IPS DF 6.9 (cell line): ENCODE measurements at regions not wholly inside any gene's neighbourhood (a gene's known extent, or its start where the extent isn't known, plus 50 kb on each side); places are given as distances from the start of the nearest gene placed in this dataset.
"Not testable (repeated sequence)": the region's sequence is repeated elsewhere in the genome, so short reads cannot be mapped to it uniquely, and the experiment has no call there.

Experiments used
- DNase-seq: peaks from one replicate; pipeline ENCODE4 v3.0.0-alpha.2; 2013; ENCODE audit warnings: low read depth, low spot score
- H3K27ac ChIP-seq: one replicate; pipeline ENCODE4 v1.5.1; 2013; ENCODE audit warnings: low read length, control low read depth
- H3K27me3 ChIP-seq: 2 replicates; pipeline ENCODE4 v1.6.1; 2013; ENCODE audit warnings: mild to moderate bottlenecking, low read length; ENCODE audit not compliant: control insufficient read depth, insufficient read depth
- H3K36me3 ChIP-seq: 2 replicates; pipeline ENCODE4 v1.6.1; 2013; ENCODE audit warnings: low read length; ENCODE audit not compliant: control insufficient read depth, insufficient read depth
- H3K4me1 ChIP-seq: 2 replicates; pipeline ENCODE4 v1.6.1; 2013; ENCODE audit warnings: low read length; ENCODE audit not compliant: control insufficient read depth, insufficient read depth
- H3K4me3 ChIP-seq: 2 replicates; pipeline ENCODE4 v1.5.1; 2013; ENCODE audit warnings: mild to moderate bottlenecking, low read length
- H3K9me3 ChIP-seq: 2 replicates; pipeline ENCODE4 v1.6.1; 2013; ENCODE audit warnings: low read length, inconsistent platforms; ENCODE audit not compliant: control insufficient read depth, insufficient read depth
- WGBS: extraction: QIAGEN DNeasy Blood & Tissue Kit; methylation state at CpG from one replicate; pipeline ENCODE4 v1.1.7; 2013; ENCODE audit warnings: mixed read lengths, missing lambda C conversion rate; ENCODE audit not compliant: insufficient read length, insufficient coverage; 5-methylcytosine and 5-hydroxymethylcytosine counted together

GRCh38 chr6:153411070-153411648, 280.1 kb upstream of the RGS17 start:
- Histone ChIP-seq H3K27me3 (no peaks in the 10 kb centered on the region), H3K36me3 (no peaks in the 10 kb centered on the region), H3K4me1 (no peaks in the 10 kb centered on the region), H3K4me3 (no peak overlapping the region), H3K9me3 (no peaks in the 10 kb centered on the region), H3K27ac (no peak overlapping the region)
- WGBS, result no CpG with 5 or more reads among the region's 3 CpGs
- DNase-seq, result no peak

- WGBS, result no CpG with 5 or more reads among the region's 4 CpGs
- DNase-seq, result no peak
- H3K27me3 ChIP-seq, result no peaks in the 10 kb centered on the region
- H3K27ac ChIP-seq, result no peak overlapping the region
- no peaks in the 10 kb centered on the region for H3K9me3 ChIP-seq
- no peaks in the 10 kb centered on the region for H3K4me1 ChIP-seq
- H3K36me3 ChIP-seq, result no peaks in the 10 kb centered on the region
- H3K4me3 ChIP-seq, result no peak overlapping the region
Measured at GRCh38 chr6:153405931-153406330, 274.8 kb upstream of the RGS17 start.

- H3K9me3 ChIP-seq, result no peaks in the 10 kb centered on the region
- no peaks in the 10 kb centered on the region for H3K27me3 ChIP-seq
- no peak for DNase-seq
- H3K36me3 ChIP-seq, result no peaks in the 10 kb centered on the region
- H3K4me1 ChIP-seq, result no peaks in the 10 kb centered on the region
- H3K4me3 ChIP-seq, result no peak overlapping the region
- no peak overlapping the region for H3K27ac ChIP-seq
- no CpG with 5 or more reads among the region's 2 CpGs for WGBS
Measured at GRCh38 chr6:153401751-153402150, 270.7 kb upstream of the RGS17 start.

- WGBS, result no CpG with 5 or more reads among the region's 4 CpGs
- Histone ChIP-seq H3K9me3 (no peaks in the 10 kb centered on the region), H3K27ac (no peak overlapping the region), H3K36me3 (no peaks in the 10 kb centered on the region), H3K27me3 (no peaks in the 10 kb centered on the region), H3K4me3 (no peak overlapping the region), H3K4me1 (no peaks in the 10 kb centered on the region)
- DNase-seq, result no peak
Measured at GRCh38 chr6:153392156-153392555, 261.1 kb upstream of the RGS17 start.

- no peaks in the 10 kb centered on the region for H3K4me1 ChIP-seq
- no peaks in the 10 kb centered on the region for H3K36me3 ChIP-seq
- H3K27me3 ChIP-seq, result no peaks in the 10 kb centered on the region
- H3K4me3 ChIP-seq, result no peak overlapping the region
- WGBS, result no CpG with 5 or more reads among the region's 1 CpG
- no peak overlapping the region for H3K27ac ChIP-seq
- DNase-seq, result no peak
- no peaks in the 10 kb centered on the region for H3K9me3 ChIP-seq
Measured at GRCh38 chr6:153373869-153374268, 242.8 kb upstream of the RGS17 start.

- no peaks in the 10 kb centered on the region for H3K4me1 ChIP-seq
- WGBS, result no CpG with 5 or more reads among the region's 5 CpGs
- H3K36me3 ChIP-seq, result no peaks in the 10 kb centered on the region
- H3K4me3 ChIP-seq, result no peak overlapping the region
- H3K27ac ChIP-seq, result no peak overlapping the region
- no peaks in the 10 kb centered on the region for H3K9me3 ChIP-seq
- no peak for DNase-seq
- H3K27me3 ChIP-seq, result no peaks in the 10 kb centered on the region
Measured at GRCh38 chr6:153368131-153368530, 237.0 kb upstream of the RGS17 start.

- H3K4me3 ChIP-seq, result no peak overlapping the region
- no CpG with 5 or more reads among the region's 6 CpGs for WGBS
- DNase-seq, result no peak
- H3K27me3 ChIP-seq, result no peaks in the 10 kb centered on the region
- H3K9me3 ChIP-seq, result no peaks in the 10 kb centered on the region
- H3K4me1 ChIP-seq, result no peaks in the 10 kb centered on the region
- no peaks in the 10 kb centered on the region for H3K36me3 ChIP-seq
- H3K27ac ChIP-seq, result no peak overlapping the region
Measured at GRCh38 chr6:153367021-153367420, 235.9 kb upstream of the RGS17 start.

DNA sequence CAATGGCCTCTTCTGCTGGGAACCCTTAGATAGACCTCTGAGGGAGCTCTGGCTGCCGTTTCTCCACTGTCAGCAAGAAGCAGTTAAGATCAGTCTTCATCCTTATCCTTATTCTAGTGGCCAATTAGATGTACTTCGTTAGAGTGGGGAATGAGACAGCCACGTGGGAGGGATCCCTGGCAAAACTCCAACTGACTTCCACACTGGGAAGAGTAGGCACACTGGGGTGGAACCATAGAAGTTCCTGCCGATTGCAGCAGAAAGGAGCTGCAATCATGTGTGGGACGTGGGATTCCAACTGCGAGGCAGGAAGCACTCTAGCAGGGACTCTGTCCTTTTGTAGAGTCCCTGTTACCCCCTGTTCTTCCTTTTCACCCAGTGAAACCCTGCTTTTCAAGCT, 226.3 kb upstream of the RGS17 start:
- Histone ChIP-seq H3K27ac (no peak overlapping the region), H3K4me3 (no peak overlapping the region), H3K36me3 (no peaks in the 10 kb centered on the region), H3K4me1 (peaks cover 1% of the 10 kb centered on the region; the same call in 1 of the 2 replicates), H3K27me3 (no peaks in the 10 kb centered on the region), H3K9me3 (no peaks in the 10 kb centered on the region)
- DNase-seq, result no peak
- WGBS, result no CpG with 5 or more reads among the region's 6 CpGs

GRCh38 chr6:153340568-153340967, 209.5 kb upstream of the RGS17 start:
- H3K27me3 ChIP-seq, result no peaks in the 10 kb centered on the region
- no peaks in the 10 kb centered on the region for H3K4me1 ChIP-seq
- H3K36me3 ChIP-seq, result no peaks in the 10 kb centered on the region
- H3K27ac ChIP-seq, result no peak overlapping the region
- no peak overlapping the region for H3K4me3 ChIP-seq
- H3K9me3 ChIP-seq, result no peaks in the 10 kb centered on the region
- no peak for DNase-seq
- WGBS, result no CpG with 5 or more reads among the region's 2 CpGs

DNA sequence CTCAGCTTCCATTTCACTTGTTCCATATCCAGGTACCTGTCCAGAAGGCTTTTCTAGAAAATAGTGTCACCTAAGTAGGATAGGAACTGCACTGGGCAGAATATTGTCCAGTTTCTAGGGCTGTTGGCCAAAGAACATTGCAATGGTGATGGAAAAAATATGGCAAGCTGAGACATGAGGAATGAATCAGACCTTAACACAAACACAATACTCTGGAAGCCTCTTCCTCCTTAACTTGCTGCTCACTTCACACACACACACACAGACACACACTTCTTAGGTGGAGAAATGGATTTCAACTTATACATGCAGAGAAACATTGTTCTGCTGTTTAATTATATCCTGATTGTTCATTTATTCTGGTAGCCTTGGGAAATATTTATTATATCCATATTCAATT, 203.0 kb upstream of the RGS17 start:
- H3K4me1 ChIP-seq, result no peaks in the 10 kb centered on the region
- H3K9me3 ChIP-seq, result no peaks in the 10 kb centered on the region
- H3K36me3 ChIP-seq, result no peaks in the 10 kb centered on the region
- no peaks in the 10 kb centered on the region for H3K27me3 ChIP-seq
- no peak overlapping the region for H3K4me3 ChIP-seq
- H3K27ac ChIP-seq, result no peak overlapping the region
- no peak for DNase-seq

DNA sequence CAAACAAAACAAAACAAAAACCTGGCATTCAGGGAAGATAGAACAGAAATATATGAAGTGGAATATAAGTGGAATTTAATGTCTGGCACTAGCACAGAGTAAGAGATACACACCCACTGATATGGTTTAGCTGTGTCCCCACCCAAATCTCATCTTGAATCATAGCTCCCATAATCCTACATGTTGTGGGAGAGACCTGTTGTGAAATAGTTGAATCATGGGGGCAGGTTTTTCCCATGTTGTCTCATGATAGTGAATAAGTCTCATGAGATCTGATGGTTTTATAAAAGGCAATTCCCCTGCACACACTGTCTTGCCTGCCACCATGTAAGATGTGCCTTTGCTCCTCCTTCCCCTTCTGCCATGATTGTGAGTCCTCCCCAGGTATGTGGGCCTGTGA, 200.1 kb upstream of the RGS17 start:
- not testable (repeated sequence) for H3K4me1 ChIP-seq, H3K27ac ChIP-seq, H3K9me3 ChIP-seq, DNase-seq, H3K4me3 ChIP-seq, H3K27me3 ChIP-seq, H3K36me3 ChIP-seq
